SK-N-MC (cell line): ENCODE measurements at regions not wholly inside any gene's neighbourhood (a gene's known extent, or its start where the extent isn't known, plus 50 kb on each side); places are given as distances from the start of the nearest gene placed in this dataset.
"Not testable (repeated sequence)": the region's sequence is repeated elsewhere in the genome, so short reads cannot be mapped to it uniquely, and the experiment has no call there.

Experiments
- EZH2 ChIP-seq: fragments of 200-600 bp; sonication (generic); IDR thresholded peaks from one replicate; pipeline ENCODE4 v1.6.1; 2017; ENCODE audit warnings: antibody characterized with exemption
- POLR2AphosphoS5 ChIP-seq: IDR thresholded peaks from 2 replicates; pipeline ENCODE4 v1.6.1; 2012; ENCODE audit warnings: mild to moderate bottlenecking, low read depth, low read length, borderline replicate concordance

GRCh38 chr2:87431051-87431450 lies 316.8 kb upstream of the PLGLB2 start:
- TF ChIP-seq EZH2, POLR2AphosphoS5: not testable (repeated sequence)
